NK-92 (cell line): ENCODE measurements at regions not wholly inside any gene's neighbourhood (a gene's known extent, or its start where the extent isn't known, plus 50 kb on each side); places are given as distances from the start of the nearest gene placed in this dataset.

Experiments used
- DNase-seq: peaks from one replicate; lab custom pipeline; 2025; ENCODE audit not compliant: unreplicated experiment; lab: John Stamatoyannopoulos, UW

DNA sequence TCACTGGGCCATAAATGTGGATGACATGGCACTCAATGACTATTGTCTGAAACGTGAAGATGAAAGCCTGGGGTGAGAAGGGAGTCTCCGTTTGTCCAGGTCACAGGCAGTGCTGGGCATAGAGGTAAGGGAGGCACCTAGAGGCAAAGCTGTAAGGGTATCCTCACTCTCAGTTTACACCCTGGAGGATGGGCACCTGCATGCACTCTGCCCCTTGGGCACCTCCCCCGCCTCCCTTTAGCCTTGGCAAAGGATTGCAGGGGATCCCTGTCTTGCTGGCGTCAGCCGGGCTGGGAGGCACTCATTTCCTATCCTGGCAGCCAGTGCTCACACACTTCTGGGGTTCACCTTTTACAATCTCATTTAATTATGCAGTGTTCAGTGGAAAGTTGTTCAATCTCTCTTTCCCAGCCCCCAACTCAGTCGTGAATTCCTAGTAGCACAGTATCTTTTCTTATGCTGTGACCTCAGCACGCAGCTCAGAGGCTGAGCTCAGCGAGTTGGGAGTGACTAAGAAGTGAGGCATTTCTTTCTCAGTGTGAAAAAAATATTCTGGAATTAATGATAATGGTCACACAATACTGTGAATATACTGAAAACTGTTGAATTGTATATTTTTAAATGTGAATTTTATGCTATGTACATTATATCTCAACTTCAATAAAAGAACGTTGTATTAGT, 866.6 kb downstream of the BRD1 start:
- no peak for DNase-seq

DNA sequence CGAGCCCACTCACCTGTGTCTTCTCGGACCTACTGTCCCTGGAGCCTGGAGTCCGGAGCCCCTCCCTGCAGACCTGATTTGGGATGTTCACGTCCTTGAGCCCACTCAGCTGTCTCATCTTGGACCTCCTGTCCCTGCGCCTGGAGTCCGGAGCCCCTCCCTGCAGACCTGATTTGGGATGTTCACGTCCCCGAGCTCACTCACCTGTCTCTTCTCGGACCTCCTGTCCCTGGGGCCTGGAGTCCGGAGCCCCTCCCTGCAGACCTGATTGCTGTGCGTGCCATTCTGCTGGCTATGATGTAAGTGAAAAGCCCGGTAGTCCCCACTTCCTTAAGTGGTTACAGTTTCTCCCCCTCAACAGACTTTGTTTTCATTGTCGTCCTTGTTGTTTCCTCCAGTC, 867.1 kb downstream of the BRD1 start:
- DNase-seq, result no peak

DNA sequence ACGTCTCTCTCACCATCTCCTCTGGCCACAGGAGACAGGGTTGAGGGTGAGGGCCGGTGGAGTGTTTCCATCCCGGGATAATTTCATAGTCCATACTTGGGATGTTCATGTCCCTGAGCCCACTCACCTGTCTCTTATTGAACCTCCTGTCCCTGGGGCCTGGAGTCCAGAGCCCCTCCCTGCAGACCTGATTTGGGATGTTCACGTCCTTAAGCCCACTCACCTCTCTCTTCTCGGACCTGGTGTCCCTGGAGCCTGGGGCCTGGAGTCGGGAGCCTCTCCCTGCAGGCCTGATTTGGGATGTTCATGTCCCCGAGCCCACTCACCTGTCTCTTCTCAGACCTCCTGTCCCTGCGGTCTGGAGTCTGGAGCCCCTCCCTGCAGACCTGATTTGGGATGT, 868.2 kb downstream of the BRD1 start:
- no peak for DNase-seq

DNA sequence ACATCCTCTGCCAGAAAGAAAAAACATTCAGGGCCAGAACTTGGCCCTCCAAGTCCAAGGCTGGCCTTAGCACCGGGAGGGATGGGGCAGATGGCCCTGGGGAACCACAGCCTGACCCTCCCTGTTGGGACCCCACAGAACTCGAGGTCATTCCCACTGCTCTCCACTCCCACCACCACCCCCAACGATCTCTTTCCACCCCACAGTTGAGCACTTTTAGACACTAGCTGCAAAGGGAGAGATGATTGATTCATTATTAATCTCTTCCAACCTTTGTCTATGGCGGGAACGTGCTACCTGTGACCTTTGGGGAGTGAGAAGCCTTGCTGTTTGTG, 869.7 kb downstream of the BRD1 start:
- no peak for DNase-seq

DNA sequence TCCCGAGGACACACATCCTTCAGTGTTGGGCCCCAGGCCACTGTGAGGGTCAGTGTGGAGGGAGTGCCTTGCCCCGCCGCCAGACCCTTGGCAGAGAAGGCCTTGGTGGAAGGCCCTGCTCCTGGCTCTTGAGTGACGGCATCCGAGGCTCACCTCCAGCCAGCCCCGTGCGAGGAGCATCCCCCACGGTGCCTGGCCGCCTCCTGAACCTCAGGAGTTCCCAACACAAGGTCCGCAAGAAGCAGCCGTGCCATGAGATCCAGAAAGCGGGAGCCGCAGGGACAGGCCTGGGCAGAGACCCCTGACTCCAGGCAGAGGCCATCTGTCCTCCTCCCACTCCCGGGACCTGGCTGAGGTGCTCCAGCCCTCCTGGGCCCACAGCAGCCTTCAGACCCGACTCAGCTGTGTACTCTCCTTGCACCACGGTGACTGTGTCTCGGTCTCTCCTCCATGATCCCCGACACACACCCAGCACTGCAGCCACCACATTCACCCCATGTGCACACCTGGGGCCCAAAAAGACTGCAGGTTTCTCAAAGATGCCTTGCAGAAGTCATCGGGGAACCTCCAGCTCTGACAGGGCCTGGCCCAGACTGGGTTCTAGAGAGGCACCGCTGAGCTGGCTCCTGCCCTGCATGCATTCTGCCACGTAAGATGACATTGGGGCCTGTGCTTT, 870.2 kb downstream of the BRD1 start:
- DNase-seq, result no peak

DNA sequence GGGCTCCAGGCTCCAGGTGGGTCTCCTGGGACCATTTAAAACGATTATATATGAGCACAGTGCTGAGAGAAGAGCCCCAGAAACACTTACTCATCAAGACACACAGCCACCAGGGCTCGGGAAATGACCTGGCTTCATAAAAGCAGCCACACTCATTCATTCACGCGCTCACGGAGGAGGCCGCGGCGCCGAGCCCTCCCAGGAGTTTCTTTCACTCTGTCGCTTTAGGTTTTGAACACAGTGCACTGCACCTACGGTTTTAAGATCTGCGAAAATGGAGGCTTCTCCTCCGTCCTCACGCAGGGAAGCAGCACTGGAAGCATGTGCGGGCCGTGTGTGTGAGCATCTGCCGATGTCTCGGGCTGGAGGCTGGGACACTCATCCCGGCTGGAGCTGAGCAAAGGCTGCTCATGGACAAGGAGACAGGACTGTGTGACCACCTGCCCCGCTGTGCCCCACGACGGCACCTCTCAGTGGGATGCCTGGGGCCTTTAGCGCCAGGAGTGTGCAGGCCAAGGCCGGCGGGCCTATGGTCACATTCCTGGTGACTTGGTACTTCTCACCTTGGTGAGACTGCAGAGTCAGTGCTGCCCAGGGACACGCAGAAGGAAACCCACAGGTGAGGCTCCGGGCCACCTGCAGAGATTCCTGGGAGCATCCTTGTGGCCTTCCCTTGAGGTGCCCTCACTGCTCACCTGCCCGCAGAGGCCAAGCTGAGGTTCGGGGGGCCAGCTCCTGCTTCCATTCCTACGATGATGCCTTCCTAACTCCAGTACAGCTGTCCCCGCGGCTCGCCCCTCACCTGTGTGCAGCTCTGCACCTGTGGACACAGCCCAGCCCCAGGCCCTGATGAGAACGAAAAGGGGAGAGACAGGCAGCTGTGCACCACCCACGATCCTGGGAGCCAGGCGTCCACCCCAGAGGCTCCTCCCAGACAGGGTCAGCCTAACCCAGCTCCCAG, 872.0 kb downstream of the BRD1 start:
- DNase-seq, result no peak

DNA sequence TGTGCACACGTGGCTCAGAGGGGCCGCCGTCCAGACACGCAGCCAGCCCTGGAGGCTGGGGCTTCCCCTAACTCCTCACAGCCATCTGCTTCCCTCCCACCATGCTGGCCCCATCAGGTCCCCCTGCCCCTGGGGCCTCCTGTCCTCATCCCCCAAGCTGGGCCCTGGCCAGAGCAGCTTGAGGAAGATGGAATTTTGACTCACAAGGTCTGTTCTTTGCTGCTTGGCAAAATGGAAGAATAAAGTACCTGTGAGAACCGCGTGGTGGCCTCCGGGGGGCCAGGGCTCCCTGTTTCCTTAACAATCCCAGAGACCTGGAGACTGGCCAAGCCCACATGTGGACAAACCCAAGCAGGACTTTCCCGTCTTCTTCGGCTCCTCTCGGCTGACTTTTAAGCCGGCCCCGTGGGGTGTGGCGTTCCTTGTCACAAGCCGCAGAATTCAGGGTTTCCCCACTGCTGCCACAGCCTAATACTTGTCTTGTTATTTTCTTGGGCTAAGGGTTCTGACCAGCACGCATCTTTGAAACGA, 872.8 kb downstream of the BRD1 start:
- no peak for DNase-seq

DNA sequence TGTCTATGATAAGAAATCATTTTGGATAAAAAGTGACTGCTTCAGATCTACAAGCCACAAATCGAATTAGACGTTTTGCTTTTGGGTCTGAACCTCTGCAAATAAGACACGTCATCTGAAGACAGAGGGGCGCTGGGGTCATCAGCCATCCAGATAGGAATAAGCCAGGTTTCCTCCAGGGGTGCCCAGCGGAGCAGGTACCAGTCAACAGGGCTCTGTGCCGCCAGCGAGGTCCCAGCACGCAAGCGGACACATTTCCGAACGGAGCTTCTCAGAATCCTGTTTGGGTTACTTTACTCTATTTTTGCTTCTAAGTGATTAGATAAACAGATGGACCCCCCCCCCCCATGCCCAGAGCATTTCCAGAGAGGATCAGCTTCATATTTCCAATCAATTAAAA, 873.8 kb downstream of the BRD1 start:
- DNase-seq, result no peak

DNA sequence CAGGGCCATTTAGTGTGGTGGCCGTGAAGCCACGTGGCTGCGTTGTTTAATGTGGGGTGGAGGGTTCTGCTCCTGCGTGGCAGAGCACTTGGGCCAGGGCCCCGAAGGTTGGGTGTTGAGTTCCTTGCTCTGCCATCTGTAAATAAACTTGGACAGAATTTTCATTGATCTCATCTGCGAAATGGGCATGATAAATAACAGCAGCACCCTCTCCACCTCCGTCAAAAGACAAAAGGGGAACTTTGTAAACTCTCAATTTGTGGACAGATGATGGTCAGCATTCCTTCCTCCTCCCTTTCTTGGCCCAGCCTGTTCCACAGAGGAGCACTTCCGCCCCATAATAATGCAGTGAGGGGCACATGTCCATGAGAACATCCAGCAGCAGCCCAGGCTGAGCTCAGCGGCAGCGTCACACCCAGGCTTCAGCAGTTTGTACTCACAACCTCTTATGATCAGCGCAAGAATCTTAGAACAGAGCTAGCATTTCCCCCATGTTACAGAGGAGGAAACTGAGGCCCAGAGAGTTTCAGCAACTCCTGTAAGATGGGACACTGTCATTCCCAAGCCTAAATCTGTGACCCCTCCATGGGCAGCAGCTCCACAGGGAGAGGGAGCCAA, 874.5 kb downstream of the BRD1 start:
- DNase-seq, result no peak

DNA sequence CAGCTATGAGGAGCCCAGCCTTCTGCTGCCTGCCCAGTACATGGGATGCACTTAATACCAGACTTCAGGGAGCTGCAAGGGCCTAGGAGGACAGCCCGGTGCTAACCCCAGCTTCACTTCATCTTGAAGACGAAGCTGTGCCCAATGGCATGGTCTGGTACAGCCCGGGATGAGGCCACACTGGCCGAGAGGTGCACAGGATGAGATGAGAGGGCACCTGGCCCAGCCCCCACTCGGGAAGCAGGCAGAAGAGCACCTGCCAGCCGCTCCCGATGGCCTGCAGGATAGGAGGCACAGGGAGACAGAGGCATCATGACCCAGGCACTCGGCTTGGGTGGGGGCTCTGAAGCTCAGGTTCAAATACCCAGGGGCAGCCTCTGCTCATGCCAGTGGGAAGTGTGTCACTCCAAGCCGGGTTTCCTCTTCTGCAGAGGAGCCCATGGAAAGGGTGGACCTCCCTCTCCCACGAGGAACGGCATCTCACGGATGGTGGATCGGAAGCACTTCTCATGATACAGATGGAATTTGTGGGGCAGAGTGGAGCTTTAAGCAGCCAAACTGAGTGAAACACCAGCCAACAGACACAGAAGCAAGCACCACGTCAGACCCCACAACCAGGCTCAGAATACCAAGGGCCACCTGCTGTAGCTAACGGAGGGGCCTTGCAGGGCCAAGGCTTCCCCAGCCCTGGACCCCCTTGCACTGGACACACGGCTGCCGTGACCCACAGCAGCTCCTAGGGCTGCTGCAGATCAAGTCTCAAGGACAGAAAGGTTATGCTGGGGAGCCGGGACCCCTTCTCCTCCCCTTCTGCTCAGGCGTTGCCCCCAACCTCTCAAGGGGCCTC, 875.2 kb downstream of the BRD1 start:
- no peak for DNase-seq

DNA sequence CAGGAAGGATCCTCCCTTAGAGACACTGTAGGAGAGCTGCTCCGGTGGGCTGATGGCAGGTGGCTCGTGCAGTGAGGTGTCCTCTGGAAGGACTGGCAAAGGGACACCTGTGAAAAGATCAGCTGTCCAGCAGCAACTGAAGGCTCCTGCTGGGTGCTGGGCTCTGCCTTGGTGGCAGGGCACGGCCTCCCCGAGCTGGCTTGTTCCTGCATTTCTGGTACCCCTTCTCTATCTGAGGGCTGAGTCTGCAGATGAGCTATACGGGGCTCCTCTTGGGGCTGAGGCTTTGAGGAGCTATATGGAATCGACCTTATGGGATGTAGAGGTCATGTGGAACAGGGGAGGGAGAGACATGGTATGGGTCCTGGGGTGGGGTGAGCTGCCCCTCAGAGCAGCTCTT, 875.8 kb downstream of the BRD1 start:
- DNase-seq, result no peak

DNA sequence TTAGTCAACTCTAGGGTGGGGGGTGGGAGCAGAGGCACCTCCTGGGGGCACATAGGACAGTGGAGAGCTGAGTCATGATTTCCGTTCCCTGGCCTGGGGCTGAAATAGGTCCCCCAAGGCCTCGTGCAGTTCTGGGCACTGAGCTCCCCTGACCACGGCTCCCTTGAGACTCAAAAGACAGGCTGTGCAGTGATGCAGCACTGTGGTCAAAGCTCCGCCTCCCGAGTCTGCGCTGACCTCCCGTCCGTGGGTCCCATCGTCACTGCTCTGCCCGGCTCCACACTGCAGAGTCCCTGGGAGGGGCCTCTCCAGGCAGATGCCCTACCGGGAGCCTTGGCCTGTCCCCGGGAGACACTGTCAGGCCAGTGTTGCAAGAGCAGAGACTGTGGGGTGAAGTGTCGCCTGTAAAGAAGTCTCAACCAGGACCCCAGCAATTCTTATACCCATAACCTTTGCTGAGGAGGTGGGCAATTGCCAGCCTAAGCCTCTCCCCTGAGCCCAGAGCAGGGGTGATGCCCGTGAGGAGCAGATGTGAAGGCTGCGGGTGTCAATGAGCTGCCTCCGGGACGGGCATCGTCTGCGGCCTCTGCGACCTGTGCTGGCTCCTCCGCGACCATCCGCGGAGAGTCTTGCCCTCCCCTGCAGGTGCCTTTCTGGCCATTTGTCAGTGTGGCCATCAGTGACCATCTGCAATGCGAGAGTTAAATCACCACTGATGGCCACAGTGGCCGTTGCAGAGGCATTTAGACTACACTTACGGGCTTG, 877.3 kb downstream of the BRD1 start:
- DNase-seq, result no peak

DNA sequence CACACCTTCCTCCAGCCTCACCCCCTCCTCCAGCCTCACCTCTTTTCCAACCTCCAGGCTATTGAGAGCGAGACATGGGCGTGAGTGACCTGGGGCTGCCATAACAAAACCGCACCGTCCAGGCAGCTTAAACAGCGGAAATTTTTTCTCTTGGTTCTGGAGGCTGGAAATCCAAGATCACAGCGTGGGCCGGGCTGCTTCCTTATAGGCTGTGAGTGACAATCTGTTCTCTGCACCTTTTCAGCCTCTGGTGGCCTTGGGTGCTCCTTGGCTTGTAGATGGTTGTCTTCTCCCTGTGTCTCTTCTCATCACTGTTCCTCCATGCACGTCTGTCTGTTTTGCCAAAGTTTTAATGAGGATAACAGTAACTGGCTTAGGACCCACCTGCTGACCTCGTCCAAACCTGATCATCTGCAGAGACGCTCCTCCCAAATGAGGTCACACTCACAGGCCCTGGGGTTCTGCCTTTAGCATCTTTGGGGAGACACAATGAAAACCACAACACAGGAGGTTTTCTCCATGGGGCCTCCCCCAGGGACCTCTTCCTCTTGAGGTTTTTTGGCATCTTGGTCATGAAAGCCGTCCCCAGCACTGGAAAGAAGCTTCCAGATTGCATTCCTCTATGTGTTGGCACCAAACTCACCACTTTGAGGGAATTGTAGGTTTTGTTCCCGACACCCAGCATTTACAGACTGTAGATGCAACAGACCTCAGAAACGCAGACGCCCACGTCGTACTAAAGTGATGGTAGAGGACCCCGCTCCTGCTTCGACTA, 878.1 kb downstream of the BRD1 start:
- DNase-seq, result no peak

DNA sequence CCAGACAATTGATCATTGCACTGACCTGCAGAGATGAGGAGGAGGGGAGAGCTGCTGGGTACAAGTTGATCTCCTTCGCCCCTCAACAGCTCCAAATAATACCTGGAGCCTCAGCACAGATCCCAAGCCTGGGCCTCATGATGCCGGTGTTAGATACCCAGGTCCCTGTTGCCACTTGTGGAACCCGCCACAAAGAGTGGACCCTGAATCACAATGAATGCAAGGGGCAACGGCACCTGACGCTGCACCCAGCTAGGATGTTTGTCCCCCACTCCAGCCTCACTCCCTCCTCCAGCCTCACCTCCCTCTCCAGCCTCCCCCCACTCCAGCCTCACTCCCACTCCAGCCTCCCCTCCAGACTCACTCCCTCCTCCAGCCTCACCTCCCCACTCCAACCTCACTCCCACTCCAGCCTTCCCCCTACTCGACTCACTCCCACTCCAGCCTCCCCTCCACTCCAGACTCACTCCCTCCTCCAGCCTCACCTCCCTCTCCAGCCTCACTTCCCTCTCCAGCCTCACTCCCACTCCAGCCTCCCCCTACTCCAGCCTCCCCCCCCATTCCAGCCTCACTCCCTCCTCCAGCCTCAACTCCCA, 879.0 kb downstream of the BRD1 start:
- DNase-seq, result no peak

DNA sequence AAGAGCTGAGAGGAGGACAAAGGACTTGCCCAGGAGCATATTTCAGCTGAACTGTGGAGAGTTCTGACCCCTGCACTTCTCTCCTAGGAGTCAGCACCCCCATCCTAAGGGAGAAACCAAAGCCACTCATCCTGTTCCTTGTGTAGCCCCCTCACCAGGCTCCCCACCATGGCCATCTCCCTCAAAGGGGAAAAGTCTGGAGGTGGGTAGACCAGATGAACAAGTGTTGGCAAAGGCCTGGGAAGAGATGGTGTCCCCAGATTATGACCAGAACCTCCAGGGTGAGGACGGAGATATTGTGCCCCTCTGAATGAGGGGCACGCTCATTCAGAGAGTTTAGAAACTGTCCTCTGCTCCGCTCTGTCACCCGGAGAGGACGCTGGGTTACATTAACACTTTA, 880.0 kb downstream of the BRD1 start:
- no peak for DNase-seq

DNA sequence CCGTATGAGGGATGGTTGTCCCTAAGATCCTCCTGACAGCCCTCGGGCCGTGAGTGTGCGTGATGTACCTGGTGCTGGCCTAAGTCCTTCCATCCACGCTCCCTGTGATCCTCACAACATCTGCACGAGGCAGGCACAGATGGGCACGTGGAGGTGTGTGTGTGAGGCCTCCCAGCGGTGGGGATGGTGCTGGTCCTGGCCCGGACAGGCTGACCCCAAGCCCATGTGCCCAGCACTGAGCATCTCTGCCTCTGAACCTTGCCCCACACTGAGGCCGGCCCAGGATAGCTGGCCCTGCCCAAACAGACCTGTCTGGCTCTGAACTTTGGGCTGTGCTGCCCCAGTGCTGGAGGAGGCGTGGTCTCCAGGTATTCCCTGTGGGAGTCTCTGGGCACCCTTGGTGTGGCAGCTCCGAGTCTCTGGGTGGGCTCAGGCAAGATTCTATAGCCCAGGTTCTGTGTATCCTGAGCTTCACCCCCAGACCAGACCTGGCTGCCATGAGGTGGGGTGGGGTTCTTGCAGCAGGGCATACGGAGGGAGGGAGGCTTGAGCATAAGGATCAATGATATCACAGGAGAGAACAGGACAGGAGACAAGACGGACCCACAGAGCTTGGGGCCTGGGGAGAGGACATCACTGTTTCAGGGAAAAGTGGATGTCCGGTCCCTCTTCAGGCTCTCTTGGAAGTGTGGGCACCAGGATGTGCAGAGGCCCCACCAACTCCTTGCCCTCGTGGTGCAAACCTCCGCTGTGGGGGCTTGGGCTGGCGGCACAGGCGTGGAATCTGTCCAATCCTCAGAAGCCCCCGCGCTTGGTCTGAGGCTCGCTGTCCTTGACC, 881.8 kb downstream of the BRD1 start:
- no peak for DNase-seq

DNA sequence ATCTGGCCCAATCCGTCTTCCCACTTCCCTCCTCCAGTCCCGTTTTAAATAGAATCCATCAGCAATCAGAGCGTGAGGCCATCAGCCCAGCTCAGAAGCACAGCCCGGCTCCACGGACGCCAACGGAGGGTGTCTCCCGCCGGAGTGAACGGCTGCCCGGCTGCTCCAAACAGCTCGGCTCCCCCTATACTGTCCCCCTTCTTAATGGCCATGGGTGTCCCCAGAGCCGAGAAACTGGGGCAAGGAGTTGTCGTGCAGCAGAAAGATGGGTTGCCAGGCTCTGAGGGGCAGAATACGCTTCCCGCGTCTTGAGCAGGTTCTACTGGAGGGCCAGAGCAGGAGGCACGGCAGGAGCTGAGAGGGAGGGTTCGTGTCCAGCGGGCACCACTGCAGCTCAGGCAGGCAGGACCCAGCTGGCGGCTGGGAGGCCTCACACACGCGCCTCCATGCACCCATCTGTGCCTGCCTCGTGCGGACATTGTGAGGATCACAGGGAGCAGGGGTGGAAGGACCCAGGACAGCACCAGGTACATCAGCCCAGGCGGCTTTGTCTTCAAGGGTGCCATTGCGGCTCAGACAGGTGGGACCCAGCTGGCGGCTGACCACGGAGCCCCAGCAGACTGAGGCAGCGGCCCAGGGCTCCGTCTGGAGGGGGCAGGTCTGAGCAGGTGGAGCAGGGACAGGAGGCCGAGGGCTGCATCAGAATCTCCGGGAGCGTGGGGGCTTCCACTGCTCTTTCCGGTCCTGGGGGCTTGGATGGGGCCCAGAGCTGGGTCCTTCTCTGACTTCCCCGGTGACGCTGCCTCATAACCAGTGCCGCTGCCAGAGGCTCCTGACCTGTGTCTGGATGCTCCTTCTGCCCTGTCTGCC, 882.7 kb downstream of the BRD1 start:
- no peak for DNase-seq
